ENCODE measurements at regions not wholly inside any gene's neighbourhood (a gene's known extent, or its start where the extent isn't known, plus 50 kb on each side); places are given as distances from the start of the nearest gene placed in this dataset.

GRCh38 chr13:58085274-58085673 is 453.7 kb downstream of the PCDH17 start:
- no peaks in the 10 kb centered on the region for H3K36me3 ChIP-seq (ENCODE audit: insufficient read depth)
- H3K4me3 ChIP-seq, result no peak overlapping the region
- H3F3A ChIP-seq (replicated peaks; ENCODE audit: low read depth), result no peaks in the 10 kb centered on the region
- peaks cover 11% of the 10 kb centered on the region; the same call in 2 of the 3 replicates for H3K4me1 Mint-ChIP-seq
- H3K27ac ChIP-seq (ENCODE audit: low read depth), result no peak overlapping the region
- H3K27ac Mint-ChIP-seq, result no peak overlapping the region
- TF ChIP-seq EZH2phosphoT487 (IDR thresholded peaks at IDR 0.05; ENCODE audit: unreplicated experiment) (no peak), EZH2 (IDR thresholded peaks at IDR 0.05; ENCODE audit: low read depth, unreplicated experiment) (no peak), ZNF114 (CRISPR knock-in tag; IDR thresholded peaks at IDR 0.05) (no peak), ZNF331 (CRISPR knock-in tag; IDR thresholded peaks at IDR 0.05; ENCODE audit: low read depth) (no peak), POLR2AphosphoS5 (IDR thresholded peaks at IDR 0.05; ENCODE audit: low read depth) (no peak), NANOG (IDR thresholded peaks at IDR 0.05; ENCODE audit: borderline replicate concordance) (no peak), JUNB (IDR thresholded peaks at IDR 0.05; ENCODE audit: unreplicated experiment) (no peak), CREB1 (CRISPR knock-in tag; IDR thresholded peaks at IDR 0.05; ENCODE audit: low read depth) (no peak), REST (IDR thresholded peaks at IDR 0.05; ENCODE audit: unreplicated experiment) (no peak)
- TF ChIP-seq, protein P1, sequence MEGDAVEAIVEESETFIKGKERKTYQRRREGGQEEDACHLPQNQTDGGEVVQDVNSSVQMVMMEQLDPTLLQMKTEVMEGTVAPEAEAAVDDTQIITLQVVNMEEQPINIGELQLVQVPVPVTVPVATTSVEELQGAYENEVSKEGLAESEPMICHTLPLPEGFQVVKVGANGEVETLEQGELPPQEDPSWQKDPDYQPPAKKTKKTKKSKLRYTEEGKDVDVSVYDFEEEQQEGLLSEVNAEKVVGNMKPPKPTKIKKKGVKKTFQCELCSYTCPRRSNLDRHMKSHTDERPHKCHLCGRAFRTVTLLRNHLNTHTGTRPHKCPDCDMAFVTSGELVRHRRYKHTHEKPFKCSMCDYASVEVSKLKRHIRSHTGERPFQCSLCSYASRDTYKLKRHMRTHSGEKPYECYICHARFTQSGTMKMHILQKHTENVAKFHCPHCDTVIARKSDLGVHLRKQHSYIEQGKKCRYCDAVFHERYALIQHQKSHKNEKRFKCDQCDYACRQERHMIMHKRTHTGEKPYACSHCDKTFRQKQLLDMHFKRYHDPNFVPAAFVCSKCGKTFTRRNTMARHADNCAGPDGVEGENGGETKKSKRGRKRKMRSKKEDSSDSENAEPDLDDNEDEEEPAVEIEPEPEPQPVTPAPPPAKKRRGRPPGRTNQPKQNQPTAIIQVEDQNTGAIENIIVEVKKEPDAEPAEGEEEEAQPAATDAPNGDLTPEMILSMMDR (conservative IDR thresholded peaks at IDR 0.05; ENCODE audit: low read depth in 2 of 2), result no peak
- TF ChIP-seq, protein P2, sequence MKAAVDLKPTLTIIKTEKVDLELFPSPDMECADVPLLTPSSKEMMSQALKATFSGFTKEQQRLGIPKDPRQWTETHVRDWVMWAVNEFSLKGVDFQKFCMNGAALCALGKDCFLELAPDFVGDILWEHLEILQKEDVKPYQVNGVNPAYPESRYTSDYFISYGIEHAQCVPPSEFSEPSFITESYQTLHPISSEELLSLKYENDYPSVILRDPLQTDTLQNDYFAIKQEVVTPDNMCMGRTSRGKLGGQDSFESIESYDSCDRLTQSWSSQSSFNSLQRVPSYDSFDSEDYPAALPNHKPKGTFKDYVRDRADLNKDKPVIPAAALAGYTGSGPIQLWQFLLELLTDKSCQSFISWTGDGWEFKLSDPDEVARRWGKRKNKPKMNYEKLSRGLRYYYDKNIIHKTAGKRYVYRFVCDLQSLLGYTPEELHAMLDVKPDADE (IDR thresholded peaks at IDR 0.05), result no peak
- TF ChIP-seq, protein P3, sequence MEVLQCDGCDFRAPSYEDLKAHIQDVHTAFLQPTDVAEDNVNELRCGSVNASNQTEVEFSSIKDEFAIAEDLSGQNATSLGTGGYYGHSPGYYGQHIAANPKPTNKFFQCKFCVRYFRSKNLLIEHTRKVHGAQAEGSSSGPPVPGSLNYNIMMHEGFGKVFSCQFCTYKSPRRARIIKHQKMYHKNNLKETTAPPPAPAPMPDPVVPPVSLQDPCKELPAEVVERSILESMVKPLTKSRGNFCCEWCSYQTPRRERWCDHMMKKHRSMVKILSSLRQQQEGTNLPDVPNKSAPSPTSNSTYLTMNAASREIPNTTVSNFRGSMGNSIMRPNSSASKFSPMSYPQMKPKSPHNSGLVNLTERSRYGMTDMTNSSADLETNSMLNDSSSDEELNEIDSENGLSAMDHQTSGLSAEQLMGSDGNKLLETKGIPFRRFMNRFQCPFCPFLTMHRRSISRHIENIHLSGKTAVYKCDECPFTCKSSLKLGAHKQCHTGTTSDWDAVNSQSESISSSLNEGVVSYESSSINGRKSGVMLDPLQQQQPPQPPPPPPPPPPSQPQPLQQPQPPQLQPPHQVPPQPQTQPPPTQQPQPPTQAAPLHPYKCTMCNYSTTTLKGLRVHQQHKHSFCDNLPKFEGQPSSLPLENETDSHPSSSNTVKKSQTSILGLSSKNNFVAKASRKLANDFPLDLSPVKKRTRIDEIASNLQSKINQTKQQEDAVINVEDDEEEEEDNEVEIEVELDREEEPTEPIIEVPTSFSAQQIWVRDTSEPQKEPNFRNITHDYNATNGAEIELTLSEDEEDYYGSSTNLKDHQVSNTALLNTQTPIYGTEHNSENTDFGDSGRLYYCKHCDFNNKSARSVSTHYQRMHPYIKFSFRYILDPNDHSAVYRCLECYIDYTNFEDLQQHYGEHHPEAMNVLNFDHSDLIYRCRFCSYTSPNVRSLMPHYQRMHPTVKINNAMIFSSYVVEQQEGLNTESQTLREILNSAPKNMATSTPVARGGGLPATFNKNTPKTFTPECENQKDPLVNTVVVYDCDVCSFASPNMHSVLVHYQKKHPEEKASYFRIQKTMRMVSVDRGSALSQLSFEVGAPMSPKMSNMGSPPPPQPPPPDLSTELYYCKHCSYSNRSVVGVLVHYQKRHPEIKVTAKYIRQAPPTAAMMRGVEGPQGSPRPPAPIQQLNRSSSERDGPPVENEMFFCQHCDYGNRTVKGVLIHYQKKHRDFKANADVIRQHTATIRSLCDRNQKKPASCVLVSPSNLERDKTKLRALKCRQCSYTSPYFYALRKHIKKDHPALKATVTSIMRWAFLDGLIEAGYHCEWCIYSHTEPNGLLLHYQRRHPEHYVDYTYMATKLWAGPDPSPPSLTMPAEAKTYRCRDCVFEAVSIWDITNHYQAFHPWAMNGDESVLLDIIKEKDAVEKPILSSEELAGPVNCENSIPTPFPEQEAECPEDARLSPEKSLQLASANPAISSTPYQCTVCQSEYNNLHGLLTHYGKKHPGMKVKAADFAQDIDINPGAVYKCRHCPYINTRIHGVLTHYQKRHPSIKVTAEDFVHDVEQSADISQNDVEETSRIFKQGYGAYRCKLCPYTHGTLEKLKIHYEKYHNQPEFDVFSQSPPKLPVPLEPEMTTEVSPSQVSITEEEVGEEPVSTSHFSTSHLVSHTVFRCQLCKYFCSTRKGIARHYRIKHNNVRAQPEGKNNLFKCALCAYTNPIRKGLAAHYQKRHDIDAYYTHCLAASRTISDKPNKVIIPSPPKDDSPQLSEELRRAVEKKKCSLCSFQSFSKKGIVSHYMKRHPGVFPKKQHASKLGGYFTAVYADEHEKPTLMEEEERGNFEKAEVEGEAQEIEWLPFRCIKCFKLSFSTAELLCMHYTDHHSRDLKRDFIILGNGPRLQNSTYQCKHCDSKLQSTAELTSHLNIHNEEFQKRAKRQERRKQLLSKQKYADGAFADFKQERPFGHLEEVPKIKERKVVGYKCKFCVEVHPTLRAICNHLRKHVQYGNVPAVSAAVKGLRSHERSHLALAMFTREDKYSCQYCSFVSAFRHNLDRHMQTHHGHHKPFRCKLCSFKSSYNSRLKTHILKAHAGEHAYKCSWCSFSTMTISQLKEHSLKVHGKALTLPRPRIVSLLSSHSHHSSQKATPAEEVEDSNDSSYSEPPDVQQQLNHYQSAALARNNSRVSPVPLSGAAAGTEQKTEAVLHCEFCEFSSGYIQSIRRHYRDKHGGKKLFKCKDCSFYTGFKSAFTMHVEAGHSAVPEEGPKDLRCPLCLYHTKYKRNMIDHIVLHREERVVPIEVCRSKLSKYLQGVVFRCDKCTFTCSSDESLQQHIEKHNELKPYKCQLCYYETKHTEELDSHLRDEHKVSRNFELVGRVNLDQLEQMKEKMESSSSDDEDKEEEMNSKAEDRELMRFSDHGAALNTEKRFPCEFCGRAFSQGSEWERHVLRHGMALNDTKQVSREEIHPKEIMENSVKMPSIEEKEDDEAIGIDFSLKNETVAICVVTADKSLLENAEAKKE (CRISPR knock-in tag; IDR thresholded peaks at IDR 0.05), result no peak
- no peaks in the 10 kb centered on the region for H3K27me3 Mint-ChIP-seq (ENCODE audit: insufficient read depth, low read depth, poor library complexity)
- H3K4me2 ChIP-seq, result no peak overlapping the region
- peaks cover 10% of the 10 kb centered on the region; the same call in 1 of the 2 replicates for H3K4me1 ChIP-seq (ENCODE audit: insufficient read depth)
- DNase-seq (ENCODE audit: low spot score) (no peak), ATAC-seq (no peak)
- no peak overlapping the region for H3K4me3 Mint-ChIP-seq
- H3K36me3 Mint-ChIP-seq (ENCODE audit: low read depth), result no peaks in the 10 kb centered on the region
- no peaks in the 10 kb centered on the region for H3K27me3 ChIP-seq (ENCODE audit: insufficient read depth)
- no peaks in the 10 kb centered on the region for H3K9me2 ChIP-seq (ENCODE audit: insufficient read depth)
- no peaks in the 10 kb centered on the region for H4K20me1 ChIP-seq (replicated peaks; ENCODE audit: insufficient read depth)
- no peaks in the 10 kb centered on the region for H3K79me2 ChIP-seq (replicated peaks; ENCODE audit: insufficient read depth)
- H2AFZ ChIP-seq, result no peak overlapping the region
- no peaks in the 10 kb centered on the region for H3K9me3 Mint-ChIP-seq

All from GM23338 (cell line).